Stimulated activated naive CD8-positive, alpha-beta T cell treated with anti-CD3 and anti-CD28 coated beads, Interleukin-15, Interleukin-2, amounts not matched to agents 100 ng/mL and 50 ng/mL, for 24 hours (primary cell): ENCODE measurements at regions not wholly inside any gene's neighbourhood (a gene's known extent, or its start where the extent isn't known, plus 50 kb on each side); places are given as distances from the start of the nearest gene placed in this dataset.

Source experiments
- H3K27ac Mint-ChIP-seq: one replicate; pipeline ENCODE4 v1.8.0; 2021; ENCODE audit warnings: mild to moderate bottlenecking, mixed read lengths
- H3K27me3 Mint-ChIP-seq: one replicate; pipeline ENCODE4 v1.8.0; 2021; ENCODE audit warnings: mixed read lengths
- H3K36me3 Mint-ChIP-seq: one replicate; pipeline ENCODE4 v1.8.0; 2021; ENCODE audit warnings: low read depth, mixed read lengths
- H3K4me1 Mint-ChIP-seq: one replicate; pipeline ENCODE4 v1.8.0; 2021; ENCODE audit warnings: low read depth, mixed read lengths
- H3K4me3 Mint-ChIP-seq: one replicate; pipeline ENCODE4 v1.8.0; 2021; ENCODE audit warnings: mild to moderate bottlenecking, mixed read lengths
- H3K9me3 Mint-ChIP-seq: one replicate; pipeline ENCODE4 v1.8.0; 2021; ENCODE audit warnings: mixed read lengths

DNA sequence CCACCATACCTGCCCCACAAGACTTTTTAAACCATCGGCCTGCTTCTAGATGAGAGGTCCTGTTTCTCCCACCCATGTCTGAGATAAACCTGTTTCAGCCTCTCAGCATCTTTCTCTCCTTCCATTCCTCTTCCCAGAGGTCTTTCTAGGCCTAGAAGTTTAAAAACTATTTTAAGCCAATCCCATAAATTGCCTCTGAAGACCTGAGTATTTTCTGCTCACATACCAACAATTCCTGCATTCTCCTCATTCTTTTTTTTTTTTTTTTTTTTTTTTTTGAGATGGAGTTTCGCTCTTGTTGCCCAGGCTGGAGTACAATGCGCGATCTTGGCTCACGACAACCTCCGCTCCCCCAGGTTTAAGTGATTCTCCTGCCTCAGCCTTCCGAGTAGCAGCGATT, 262.9 kb upstream of the AUTS2 start:
- Mint-ChIP-seq H3K4me1 (no peaks in the 10 kb centered on the region), H3K27me3 (peaks cover 4% of the 10 kb centered on the region), H3K4me3 (no peak overlapping the region), H3K27ac (no peak overlapping the region), H3K36me3 (no peaks in the 10 kb centered on the region), H3K9me3 (peaks cover 9% of the 10 kb centered on the region)

GRCh38 chr7:69336976-69337375, 261.3 kb upstream of the AUTS2 start:
- no peaks in the 10 kb centered on the region for H3K4me1 Mint-ChIP-seq
- H3K4me3 Mint-ChIP-seq = no peak overlapping the region
- peaks cover 18% of the 10 kb centered on the region for H3K9me3 Mint-ChIP-seq
- H3K36me3 Mint-ChIP-seq = no peaks in the 10 kb centered on the region
- no peak overlapping the region for H3K27ac Mint-ChIP-seq
- peaks cover 4% of the 10 kb centered on the region for H3K27me3 Mint-ChIP-seq

DNA sequence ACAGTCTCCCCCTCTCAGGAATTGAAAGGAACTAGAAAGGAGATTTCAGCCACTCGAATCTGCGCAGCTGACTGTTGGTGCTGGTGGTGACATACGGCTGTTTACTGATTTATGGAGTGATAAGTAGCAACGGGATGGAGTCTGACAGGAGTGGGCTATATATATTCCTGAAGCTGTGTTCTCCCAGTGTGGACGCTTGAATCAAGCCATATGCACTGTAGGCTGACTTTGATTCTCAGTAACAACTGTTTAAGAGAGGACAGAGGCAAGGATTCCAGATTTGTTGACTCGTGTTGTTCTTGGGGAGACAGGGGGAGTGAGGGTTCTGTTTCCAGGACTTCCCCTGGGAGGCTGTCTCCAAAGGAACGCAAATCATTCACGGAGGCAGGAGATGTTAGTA, 260.1 kb upstream of the AUTS2 start:
- no peak overlapping the region for H3K4me3 Mint-ChIP-seq
- H3K36me3 Mint-ChIP-seq = no peaks in the 10 kb centered on the region
- H3K4me1 Mint-ChIP-seq = no peaks in the 10 kb centered on the region
- H3K9me3 Mint-ChIP-seq = peaks cover 18% of the 10 kb centered on the region
- H3K27me3 Mint-ChIP-seq = peaks cover 4% of the 10 kb centered on the region
- H3K27ac Mint-ChIP-seq = no peak overlapping the region

DNA sequence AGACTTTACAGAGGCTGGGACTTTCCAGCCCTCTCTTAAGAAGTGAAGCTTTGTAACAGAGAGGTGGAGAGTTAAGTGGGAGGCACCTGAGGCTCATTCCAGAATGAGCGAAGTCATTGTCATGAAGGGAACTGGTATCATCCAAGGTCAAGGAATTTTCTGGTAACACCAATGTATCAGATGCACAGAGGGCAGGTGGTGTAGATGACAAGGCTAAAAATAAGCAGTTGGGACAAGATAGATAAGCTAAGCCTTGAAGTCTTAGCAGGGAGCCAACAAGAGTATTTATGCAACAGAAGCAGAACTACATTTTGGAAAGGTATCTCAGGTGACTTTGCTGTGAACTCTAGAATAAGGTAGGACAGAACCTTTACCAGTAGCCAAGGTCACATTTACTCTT, 257.0 kb upstream of the AUTS2 start:
- no peak overlapping the region for H3K27ac Mint-ChIP-seq
- peaks cover 17% of the 10 kb centered on the region for H3K9me3 Mint-ChIP-seq
- no peak overlapping the region for H3K4me3 Mint-ChIP-seq
- no peaks in the 10 kb centered on the region for H3K4me1 Mint-ChIP-seq
- H3K36me3 Mint-ChIP-seq = no peaks in the 10 kb centered on the region
- H3K27me3 Mint-ChIP-seq = peaks cover 4% of the 10 kb centered on the region

- Mint-ChIP-seq H3K9me3 (peaks cover 17% of the 10 kb centered on the region), H3K4me1 (no peaks in the 10 kb centered on the region), H3K4me3 (no peak overlapping the region), H3K27me3 (peaks cover 4% of the 10 kb centered on the region), H3K36me3 (no peaks in the 10 kb centered on the region), H3K27ac (no peak overlapping the region)
Observed at GRCh38 chr7:69342154-69342884, 256.0 kb upstream of the AUTS2 start.

- Mint-ChIP-seq H3K27ac (no peak overlapping the region), H3K4me1 (no peaks in the 10 kb centered on the region), H3K9me3 (peaks cover 4% of the 10 kb centered on the region), H3K36me3 (no peaks in the 10 kb centered on the region), H3K27me3 (no peaks in the 10 kb centered on the region), H3K4me3 (no peak overlapping the region)
Observed at GRCh38 chr7:69349291-69349690, 249.0 kb upstream of the AUTS2 start.

DNA sequence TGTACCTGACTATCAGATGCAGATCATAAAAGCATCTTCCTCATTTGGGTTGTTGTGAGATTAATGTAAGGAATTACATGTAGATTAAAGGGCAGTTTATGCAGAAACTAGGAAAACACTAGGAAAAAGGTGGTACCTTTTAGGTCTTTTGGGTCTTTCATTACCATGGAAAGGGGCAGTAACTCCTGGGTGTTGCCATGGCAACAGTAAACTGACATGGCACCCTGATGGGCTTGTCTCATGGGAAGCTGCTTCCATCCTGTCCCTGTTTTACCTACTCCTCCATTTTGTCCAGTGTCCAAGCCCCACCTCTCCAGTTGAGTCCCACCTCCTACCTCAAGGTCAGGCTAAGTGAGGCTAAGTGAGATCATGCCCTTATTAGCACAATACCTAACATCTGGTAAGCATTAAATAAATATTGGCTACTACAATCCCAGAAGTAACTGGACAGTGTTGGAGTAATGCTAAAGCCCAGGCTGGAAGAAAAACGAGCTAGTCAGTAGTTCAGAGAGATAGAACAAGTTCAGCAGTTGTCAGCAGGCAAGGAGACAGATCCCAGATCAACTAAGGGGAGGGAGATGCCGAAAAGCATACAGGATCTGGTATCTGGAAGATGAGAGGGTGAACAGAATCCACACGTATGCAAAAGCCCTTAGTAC, 240.0 kb upstream of the AUTS2 start:
- no peaks in the 10 kb centered on the region for H3K4me1 Mint-ChIP-seq

DNA sequence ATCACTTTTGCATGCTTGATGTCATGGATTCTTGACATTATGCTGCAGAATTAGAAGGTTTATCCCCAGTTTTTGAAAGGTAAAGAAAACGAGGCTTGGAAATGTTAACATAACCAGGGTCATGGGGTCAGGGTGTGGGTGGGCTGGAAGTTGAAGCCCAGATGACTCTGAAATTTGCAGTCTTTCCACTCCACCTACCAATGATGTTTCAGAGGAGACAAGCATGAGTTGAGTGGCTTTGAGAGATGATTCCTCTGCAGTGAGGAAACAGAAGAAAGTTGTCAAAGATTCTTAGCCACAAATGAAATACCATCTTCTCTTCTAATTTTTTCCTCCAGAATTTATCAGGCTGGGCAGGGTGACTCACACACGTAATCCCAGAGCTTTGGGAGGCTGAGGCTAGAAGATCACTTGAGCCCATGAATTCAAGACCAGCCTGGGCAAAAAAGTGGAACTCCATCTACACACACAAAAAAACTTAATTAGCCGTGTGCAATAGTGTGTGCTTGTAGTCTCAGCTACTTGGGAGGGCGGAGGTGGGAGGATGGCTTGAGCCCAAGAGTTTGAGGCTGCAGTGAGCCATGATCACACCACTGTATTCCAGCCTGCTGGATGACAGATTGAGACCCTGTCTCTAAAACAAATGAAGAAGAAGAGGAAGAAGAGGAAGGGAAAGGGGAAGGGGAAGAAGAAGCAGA, 239.1 kb upstream of the AUTS2 start:
- Mint-ChIP-seq H3K9me3 (no peaks in the 10 kb centered on the region), H3K4me1 (no peaks in the 10 kb centered on the region), H3K4me3 (no peak overlapping the region), H3K36me3 (no peaks in the 10 kb centered on the region), H3K27me3 (peaks cover 4% of the 10 kb centered on the region), H3K27ac (no peak overlapping the region)

More for the DNA sequence above, 240.0 kb upstream of the AUTS2 start:
- Mint-ChIP-seq H3K36me3 (no peaks in the 10 kb centered on the region), H3K9me3 (no peaks in the 10 kb centered on the region), H3K27me3 (peaks cover 4% of the 10 kb centered on the region), H3K27ac (no peak overlapping the region), H3K4me3 (no peak overlapping the region)

DNA sequence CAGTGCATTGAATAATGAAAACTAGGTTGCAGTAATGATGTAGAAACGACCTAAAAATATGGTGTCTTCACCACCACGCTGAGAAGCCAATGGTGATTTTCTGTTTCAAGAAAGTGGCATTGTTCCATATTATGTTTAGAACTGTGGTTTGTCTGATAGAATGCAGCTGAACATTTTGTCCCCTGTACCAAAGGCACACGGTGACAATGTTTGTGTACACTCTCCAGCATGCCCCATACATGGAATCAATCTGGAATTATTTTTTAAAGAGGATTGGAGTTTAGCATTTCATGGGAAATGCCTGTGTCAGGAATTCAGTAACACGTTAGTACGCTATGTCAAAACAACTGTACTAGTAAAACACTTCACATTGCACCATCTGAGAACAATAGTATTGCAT, 237.4 kb upstream of the AUTS2 start:
- peaks cover 4% of the 10 kb centered on the region for H3K27me3 Mint-ChIP-seq
- no peak overlapping the region for H3K27ac Mint-ChIP-seq
- no peak overlapping the region for H3K4me3 Mint-ChIP-seq
- no peaks in the 10 kb centered on the region for H3K9me3 Mint-ChIP-seq
- H3K4me1 Mint-ChIP-seq = no peaks in the 10 kb centered on the region
- no peaks in the 10 kb centered on the region for H3K36me3 Mint-ChIP-seq

GRCh38 chr7:69363136-69363535, 235.1 kb upstream of the AUTS2 start:
- H3K4me3 Mint-ChIP-seq = no peak overlapping the region
- H3K27me3 Mint-ChIP-seq = peaks cover 4% of the 10 kb centered on the region
- H3K9me3 Mint-ChIP-seq = no peaks in the 10 kb centered on the region
- no peak overlapping the region for H3K27ac Mint-ChIP-seq
- no peaks in the 10 kb centered on the region for H3K36me3 Mint-ChIP-seq
- no peaks in the 10 kb centered on the region for H3K4me1 Mint-ChIP-seq

DNA sequence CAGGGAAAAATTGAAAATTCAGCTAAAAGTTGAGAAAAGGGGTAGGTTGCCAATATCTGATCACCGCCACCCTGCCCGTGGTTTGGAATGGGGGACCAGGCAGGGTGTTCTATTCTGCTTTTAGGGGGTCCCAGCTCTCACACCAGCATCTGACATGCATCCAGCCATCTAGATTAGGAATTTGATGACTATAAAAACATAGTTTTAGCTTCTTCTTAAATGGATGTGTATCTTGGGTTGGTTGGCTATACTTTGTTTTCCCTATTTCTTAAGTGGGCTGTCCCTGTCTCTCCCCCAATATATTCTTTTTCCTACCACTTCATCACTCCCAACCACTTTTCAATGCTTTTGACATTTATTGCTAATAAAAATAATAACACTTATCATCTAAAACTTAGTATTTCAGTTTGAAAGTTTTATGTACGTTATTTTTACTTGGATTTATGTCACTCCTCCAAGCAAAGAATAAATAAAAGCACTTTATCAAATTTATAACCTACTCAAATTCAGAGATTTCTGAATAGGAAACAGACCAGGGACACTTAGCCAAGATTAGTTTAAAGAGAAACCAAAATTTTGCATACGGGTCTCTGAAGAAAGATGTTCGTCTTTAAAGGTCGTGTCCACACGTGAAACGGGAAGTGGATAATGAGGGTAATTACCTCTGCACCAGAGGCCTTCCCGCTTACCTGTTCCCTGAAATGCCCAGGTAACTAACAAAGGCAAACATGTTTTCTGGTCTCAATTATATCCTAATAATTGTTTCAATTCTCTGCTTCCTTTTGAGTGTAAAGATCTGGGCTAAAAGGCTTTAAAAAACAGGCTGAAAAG, 233.2 kb upstream of the AUTS2 start:
- no peak overlapping the region for H3K4me3 Mint-ChIP-seq

GRCh38 chr7:69365651-69366192, 232.6 kb upstream of the AUTS2 start:
- Mint-ChIP-seq H3K9me3 (no peaks in the 10 kb centered on the region), H3K27me3 (no peaks in the 10 kb centered on the region), H3K36me3 (no peaks in the 10 kb centered on the region), H3K4me3 (no peak overlapping the region), H3K27ac (no peak overlapping the region), H3K4me1 (no peaks in the 10 kb centered on the region)

More for the DNA sequence above, 233.2 kb upstream of the AUTS2 start:
- H3K9me3 Mint-ChIP-seq = no peaks in the 10 kb centered on the region
- H3K27me3 Mint-ChIP-seq = no peaks in the 10 kb centered on the region
- no peak overlapping the region for H3K27ac Mint-ChIP-seq
- no peaks in the 10 kb centered on the region for H3K36me3 Mint-ChIP-seq
- no peaks in the 10 kb centered on the region for H3K4me1 Mint-ChIP-seq

DNA sequence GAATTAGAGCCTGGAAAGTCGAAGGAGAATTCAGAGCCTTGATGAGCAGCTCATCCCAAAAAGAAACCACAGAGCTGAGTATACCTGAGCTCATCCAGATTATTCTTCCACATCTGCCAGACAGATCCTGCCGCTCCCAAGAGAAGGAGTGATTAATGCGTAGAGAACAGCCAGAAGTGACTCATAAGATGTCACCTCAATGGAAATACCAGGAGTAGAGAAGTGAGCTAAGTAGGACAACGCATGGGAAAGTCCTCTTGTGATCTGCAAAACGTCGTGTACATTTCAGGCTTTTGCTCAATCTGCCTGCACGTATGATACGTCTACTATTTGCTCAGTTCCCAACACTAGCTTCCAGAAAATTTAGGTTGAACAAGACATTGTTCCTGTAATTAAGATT, 230.5 kb upstream of the AUTS2 start:
- Mint-ChIP-seq H3K9me3 (no peaks in the 10 kb centered on the region), H3K27me3 (no peaks in the 10 kb centered on the region), H3K4me1 (no peaks in the 10 kb centered on the region), H3K36me3 (no peaks in the 10 kb centered on the region), H3K4me3 (no peak overlapping the region), H3K27ac (no peak overlapping the region)

DNA sequence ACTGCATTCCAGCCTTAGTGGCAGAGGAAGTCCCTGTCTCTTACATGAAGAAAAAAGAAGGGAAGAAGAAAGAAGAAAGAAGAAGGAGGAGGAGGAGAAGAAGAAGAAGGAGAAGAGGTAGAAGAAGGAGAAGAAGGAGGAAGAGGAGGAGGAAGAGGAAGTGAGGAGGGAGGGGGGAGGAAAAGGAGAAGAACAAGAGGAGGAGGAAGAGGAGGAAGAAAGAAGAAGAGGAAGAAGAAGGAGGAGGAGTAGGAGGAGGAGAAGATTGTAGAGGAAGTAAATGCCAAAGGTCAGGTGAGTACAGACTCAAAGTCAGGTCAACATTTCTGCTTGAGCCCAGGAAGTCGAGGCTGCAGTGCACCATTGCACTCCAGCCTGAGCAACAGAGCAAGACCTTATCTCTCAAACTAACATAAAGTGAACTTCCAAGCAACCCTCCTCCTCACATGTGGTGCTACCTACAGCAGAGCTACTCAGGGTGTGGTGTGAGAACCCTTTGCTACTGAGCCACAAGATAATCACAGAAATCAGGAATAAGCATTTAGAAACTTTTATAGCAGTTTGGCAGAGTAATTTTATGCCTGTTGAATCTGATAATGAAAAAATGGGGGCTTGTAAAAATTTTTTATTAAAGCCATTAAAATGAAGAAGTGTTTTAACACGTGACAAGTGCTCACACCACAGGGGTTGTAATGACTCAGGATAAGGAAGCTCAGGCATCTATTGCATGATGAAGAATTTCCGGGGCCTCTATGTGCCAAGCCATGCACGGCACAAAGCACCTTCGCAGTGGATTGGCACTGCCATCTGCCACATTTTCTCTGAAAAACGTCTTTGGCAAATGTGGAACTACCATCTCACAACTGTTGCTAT, 224.9 kb upstream of the AUTS2 start:
- peaks cover 9% of the 10 kb centered on the region for H3K4me1 Mint-ChIP-seq
- H3K27me3 Mint-ChIP-seq = no peaks in the 10 kb centered on the region
- H3K4me3 Mint-ChIP-seq = no peak overlapping the region
- no peak overlapping the region for H3K27ac Mint-ChIP-seq
- H3K36me3 Mint-ChIP-seq = no peaks in the 10 kb centered on the region
- peaks cover 6% of the 10 kb centered on the region for H3K9me3 Mint-ChIP-seq
